Endothelial cell of umbilical vein (primary cell): ENCODE measurements at regions not wholly inside any gene's neighbourhood (a gene's known extent, or its start where the extent isn't known, plus 50 kb on each side); places are given as distances from the start of the nearest gene placed in this dataset.

Experiments used
- BruUV-seq: library from RNA; stranded (reverse); fragments of 400-500 nt; replicated peaks from 2 replicates; lab custom pipeline; 2021; lab: Mats Ljungman, UMichigan
- CTCF ChIA-PET: fragments of 300-600, 350-600 bp; sonication (Branson Sonifier 250); formaldehyde crosslinking; loops from one replicate; lab custom pipeline; 2021; ENCODE audit warnings: antibody characterized with exemption, inconsistent platforms; lab: Charles Lee
- POLR2A ChIA-PET: fragments of 300-600, 350-600 bp; sonication (Branson Sonifier 250); formaldehyde crosslinking; loops from one replicate; lab custom pipeline; 2021; ENCODE audit warnings: antibody characterized with exemption, inconsistent platforms; lab: Charles Lee
- DNase-seq: peaks from one replicate; pipeline ENCODE4 v3.0.0-alpha.2; 2011; ENCODE audit warnings: low read depth, low spot score
- FAIRE-seq: peaks from 2 replicates; lab custom pipeline; 2011; peaks lifted over from hg19 to GRCh38; lab: Jason Lieb, UNC
- H2AFZ ChIP-seq: 2 replicates; pipeline ENCODE4 v1.6.0; 2012; ENCODE audit warnings: low read depth, low read length, control low read depth, inconsistent platforms
- H3K27ac ChIP-seq: 2 replicates; pipeline ENCODE4 v1.5.1; 2011; ENCODE audit warnings: low read depth, mild to moderate bottlenecking, control low read depth, low read length, moderate library complexity; ENCODE audit not compliant: insufficient read depth
- H3K27me3 ChIP-seq, 2 experiments: 2 replicates each; pipeline versions ENCODE4 v1.6.0 to v1.6.1; 2011; ENCODE audit warnings: low read length in 2 of 2, mixed read lengths in 1 of 2; ENCODE audit not compliant: control insufficient read depth in 2 of 2, insufficient read depth in 2 of 2
- H3K36me3 ChIP-seq, 2 experiments: 2 replicates in 1 of 2; 3 replicates in 1 of 2; pipeline ENCODE4 v1.5.1; 2011; ENCODE audit warnings: low read length in 2 of 2, mild to moderate bottlenecking in 1 of 2, moderate library complexity in 1 of 2; ENCODE audit not compliant: control insufficient read depth in 2 of 2, insufficient read depth in 2 of 2; ENCODE audit errors: extremely low read depth in 1 of 2
- H3K4me1 ChIP-seq: 3 replicates; pipeline ENCODE4 v1.5.1; 2011; ENCODE audit warnings: mild to moderate bottlenecking, low read length; ENCODE audit not compliant: control insufficient read depth, insufficient read depth; ENCODE audit errors: extremely low read depth
- H3K4me2 ChIP-seq: 2 replicates; pipeline ENCODE4 v1.6.1; 2011; ENCODE audit warnings: low read length, control low read depth, mixed read lengths; ENCODE audit not compliant: insufficient read depth
- H3K4me3 ChIP-seq, 3 experiments: fragments of 200-600 bp in 1 of 3; sonication (generic), shearing (Covaris generic) in 1 of 3; replicated peaks in 1 of 3; 2 replicates each; pipeline ENCODE4 v1.5.1; 2011 to 2016; ENCODE audit warnings: control low read depth in 3 of 3, low read length in 3 of 3, mild to moderate bottlenecking in 2 of 3, inconsistent platforms in 1 of 3, low read depth in 1 of 3, moderate library complexity in 1 of 3; ENCODE audit not compliant: insufficient read depth in 1 of 3
- H3K79me2 ChIP-seq: 2 replicates; pipeline ENCODE4 v1.6.0; 2012; ENCODE audit warnings: low read length, inconsistent platforms; ENCODE audit not compliant: control insufficient read depth, insufficient read depth
- H3K9ac ChIP-seq: replicated peaks from 2 replicates; pipeline ENCODE3; 2011; ENCODE audit warnings: low read length, control low read depth; ENCODE audit not compliant: insufficient read depth; ENCODE audit errors: extremely low read depth
- H3K9me1 ChIP-seq: replicated peaks from 3 replicates; pipeline ENCODE4 v1.6.0; 2011; ENCODE audit warnings: mild to moderate bottlenecking, low read length; ENCODE audit not compliant: control insufficient read depth, insufficient read depth; ENCODE audit errors: extremely low read depth
- H3K9me3 ChIP-seq: replicated peaks from 2 replicates; pipeline ENCODE4 v1.5.1; 2012; ENCODE audit warnings: low read length, inconsistent platforms; ENCODE audit not compliant: control insufficient read depth, insufficient read depth
- H4K20me1 ChIP-seq: replicated peaks from 2 replicates; pipeline ENCODE3; 2011; ENCODE audit warnings: mild to moderate bottlenecking, low read length; ENCODE audit not compliant: control insufficient read depth, insufficient read depth; ENCODE audit errors: extremely low read depth
- CTCF ChIP-seq, 2 donors: IDR thresholded peaks; 1 replicate in 1 of 2; 2 replicates in 1 of 2; pipeline ENCODE4 v1.5.1; 2011; ENCODE audit warnings: low read length in 2 of 2, mild to moderate bottlenecking in 2 of 2, moderate library complexity in 2 of 2, control low read depth in 1 of 2, inconsistent platforms in 1 of 2, low read depth in 1 of 2; ENCODE audit not compliant: insufficient read depth in 1 of 2; ENCODE audit errors: extremely low read depth in 1 of 2
- EZH2 ChIP-seq: IDR thresholded peaks from 2 replicates; pipeline ENCODE4 v1.6.1; 2012; ENCODE audit warnings: borderline replicate concordance, low read depth, mild to moderate bottlenecking, moderate library complexity, low read length, inconsistent platforms; ENCODE audit not compliant: severe bottlenecking
- FOS ChIP-seq: IDR thresholded peaks from 2 replicates; pipeline ENCODE4 v1.6.1; 2011; ENCODE audit warnings: mild to moderate bottlenecking, low read length, moderate library complexity, borderline replicate concordance; ENCODE audit not compliant: insufficient read depth
- GATA2 ChIP-seq: IDR thresholded peaks from 2 replicates; pipeline ENCODE4 v1.7.0; 2011; ENCODE audit warnings: low read depth, mild to moderate bottlenecking, moderate library complexity, mixed read lengths, low read length; ENCODE audit not compliant: insufficient read length, insufficient read depth
- JUN ChIP-seq: IDR thresholded peaks from 2 replicates; pipeline ENCODE4 v1.6.1; 2011; ENCODE audit warnings: borderline replicate concordance, low read depth; ENCODE audit not compliant: insufficient read length, insufficient read depth
- MYC ChIP-seq: IDR thresholded peaks from one replicate; pipeline ENCODE4 v1.6.1; 2011; ENCODE audit warnings: mild to moderate bottlenecking, low read depth, low read length
- POLR2A ChIP-seq: IDR thresholded peaks from 2 replicates; pipeline ENCODE4 v1.6.1; 2012; ENCODE audit warnings: low read depth, mild to moderate bottlenecking, control low read depth, low read length
- POLR2AphosphoS5 ChIP-seq: IDR thresholded peaks from 2 replicates; pipeline ENCODE4 v1.6.1; 2012; ENCODE audit warnings: low read depth, mild to moderate bottlenecking, control low read depth, low read length, moderate library complexity; ENCODE audit not compliant: insufficient read depth
- dilution Hi-C: fragments of 300-500 bp; cut with MboI; formaldehyde crosslinking; loops from one replicate; pipeline ENCODE4 v1.15.0; 2019; ENCODE audit warnings: low sequenced_read_pairs; ENCODE audit not compliant: extremely low pct_ligation_motif_present
- intact Hi-C: fragments of 100-400 bp; cut with micrococcal nuclease; formaldehyde crosslinking; loops from one replicate; pipeline ENCODE4 v1.10.0; 2022
- TF ChIP-seq, protein P1 (sequence below): IDR thresholded peaks from 2 replicates; pipeline ENCODE4 v1.6.1; 2011; ENCODE audit not compliant: insufficient read depth, insufficient read length

GRCh38 chr22:48900626-48901025 is 927.0 kb downstream of the BRD1 start:
- no peak for FAIRE-seq
- dilution Hi-C loops = no loop called here
- Histone ChIP-seq H3K79me2 (no peaks in the 10 kb centered on the region), H3K4me3 (no peak overlapping the region), H3K9me1 (no peaks in the 10 kb centered on the region), H3K9ac (no peak overlapping the region), H3K27ac (no peak overlapping the region), H3K27me3 (no peaks in the 10 kb centered on the region), H3K4me2 (no peak overlapping the region), H3K36me3 (no peaks in the 10 kb centered on the region), H4K20me1 (no peaks in the 10 kb centered on the region), H2AFZ (no peak overlapping the region), H3K9me3 (peaks cover 3% of the 10 kb centered on the region), H3K4me1 (no peaks in the 10 kb centered on the region)
- TF ChIP-seq MYC = no peak
- no peak for TF ChIP-seq FOS
- no peak for TF ChIP-seq POLR2AphosphoS5
- no peak for TF ChIP-seq EZH2
- TF ChIP-seq JUN = no peak
- TF ChIP-seq GATA2 = no peak
- no peak for TF ChIP-seq CTCF (IDR thresholded peaks at IDR 0.05; ENCODE audit: extremely low read depth in 1 of 2, insufficient read depth in 1 of 2, low read depth in 1 of 2, low read length in 2 of 2)
- TF ChIP-seq, protein P1, sequence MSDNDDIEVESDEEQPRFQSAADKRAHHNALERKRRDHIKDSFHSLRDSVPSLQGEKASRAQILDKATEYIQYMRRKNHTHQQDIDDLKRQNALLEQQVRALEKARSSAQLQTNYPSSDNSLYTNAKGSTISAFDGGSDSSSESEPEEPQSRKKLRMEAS = no peak
- TF ChIP-seq POLR2A = no peak
- ChIA-PET POLR2A (no interaction called here), CTCF (no interaction called here)
- BruUV-seq = no TSS peak
- intact Hi-C loops = no loop called here
- DNase-seq = no peak
